HG02973 (cell line): ENCODE measurements at regions not wholly inside any gene's neighbourhood (a gene's known extent, or its start where the extent isn't known, plus 50 kb on each side); places are given as distances from the start of the nearest gene placed in this dataset.

Experiments
- ATAC-seq: cut with Tn5 transposase; IDR thresholded peaks from one replicate; pipeline ENCODE4 v1.9.1; 2021; ENCODE audit warnings: moderate library complexity; ENCODE audit not compliant: unreplicated experiment

GRCh38 chr5:175388531-175388930 lies 55.5 kb downstream of the DRD1 start:
- ATAC-seq, result no peak

GRCh38 chr5:175387144-175387543 lies 56.8 kb downstream of the DRD1 start:
- ATAC-seq, result no peak

GRCh38 chr5:175386526-175386925 lies 57.5 kb downstream of the DRD1 start:
- no peak for ATAC-seq

- no peak for ATAC-seq
These were observed 58.2 kb downstream of the DRD1 start for GRCh38 chr5:175385691-175386362.

- ATAC-seq, result no peak
These were observed 59.0 kb downstream of the DRD1 start for GRCh38 chr5:175384724-175385552.

- ATAC-seq, result no peak
These were observed 60.6 kb downstream of the DRD1 start for GRCh38 chr5:175383350-175383749.

- no peak for ATAC-seq
These were observed 61.8 kb downstream of the DRD1 start for GRCh38 chr5:175382171-175382570.

GRCh38 chr5:175381130-175381529 lies 62.9 kb downstream of the DRD1 start:
- no peak for ATAC-seq

GRCh38 chr5:175380701-175381100 lies 63.3 kb downstream of the DRD1 start:
- ATAC-seq, result no peak

- no peak for ATAC-seq
These were observed 64.1 kb downstream of the DRD1 start for GRCh38 chr5:175379867-175380266.

- ATAC-seq, result no peak
These were observed 65.4 kb downstream of the DRD1 start for GRCh38 chr5:175378444-175379028.

GRCh38 chr5:175377816-175378215 lies 66.2 kb downstream of the DRD1 start:
- no peak for ATAC-seq

- no peak for ATAC-seq
These were observed 69.7 kb downstream of the DRD1 start for GRCh38 chr5:175374166-175374875.

GRCh38 chr5:175365866-175366265 lies 78.1 kb downstream of the DRD1 start:
- no peak for ATAC-seq

GRCh38 chr5:175363300-175363699 lies 80.7 kb downstream of the DRD1 start:
- ATAC-seq, result no peak

GRCh38 chr5:175357995-175358394 lies 86.0 kb downstream of the DRD1 start:
- ATAC-seq, result no peak

- ATAC-seq, result no peak
These were observed 87.6 kb downstream of the DRD1 start for GRCh38 chr5:175356428-175356827.

- ATAC-seq, result no peak
These were observed 89.0 kb downstream of the DRD1 start for GRCh38 chr5:175354964-175355363.

- no peak for ATAC-seq
These were observed 90.1 kb downstream of the DRD1 start for GRCh38 chr5:175353926-175354325.

GRCh38 chr5:175351897-175352590 lies 91.9 kb downstream of the DRD1 start:
- no peak for ATAC-seq

- ATAC-seq, result no peak
These were observed 92.9 kb downstream of the DRD1 start for GRCh38 chr5:175351126-175351525.
